Loucy (cell line): ENCODE measurements at regions not wholly inside any gene's neighbourhood (a gene's known extent, or its start where the extent isn't known, plus 50 kb on each side); places are given as distances from the start of the nearest gene placed in this dataset.
"Not testable (repeated sequence)": the region's sequence is repeated elsewhere in the genome, so short reads cannot be mapped to it uniquely, and the experiment has no call there.

Experiments
- H2AFZ ChIP-seq: fragments of 200-600 bp; sonication (generic); 2 replicates; pipeline ENCODE4 v1.6.0; 2016; ENCODE audit warnings: antibody characterized with exemption, mild to moderate bottlenecking, low read length, moderate library complexity
- H3F3A ChIP-seq: fragments of 200-600 bp; 2 replicates; pipeline ENCODE4 v1.6.0; 2016; ENCODE audit warnings: antibody characterized with exemption, low read depth, mild to moderate bottlenecking
- H3K27me3 ChIP-seq: fragments of 200-600 bp; sonication (generic); 2 replicates; pipeline ENCODE4 v1.6.1; 2014; ENCODE audit warnings: low read length, mild to moderate bottlenecking; ENCODE audit not compliant: insufficient read depth, poor library complexity, severe bottlenecking
- H3K36me3 ChIP-seq: fragments of 200-600 bp; sonication (generic); 2 replicates; pipeline ENCODE4 v1.6.1; 2016; ENCODE audit warnings: low read length; ENCODE audit not compliant: insufficient read depth
- H3K4me1 ChIP-seq: fragments of 200-600 bp; sonication (generic); 2 replicates; pipeline ENCODE4 v1.5.1; 2014; ENCODE audit warnings: low read length, mild to moderate bottlenecking; ENCODE audit not compliant: insufficient read depth, poor library complexity, severe bottlenecking
- H3K4me2 ChIP-seq: fragments of 200-600 bp; sonication (generic); 2 replicates; pipeline ENCODE4 v1.6.0; 2014; ENCODE audit warnings: antibody characterized with exemption, low read length, low read depth, mild to moderate bottlenecking; ENCODE audit not compliant: poor library complexity, severe bottlenecking
- H3K4me3 ChIP-seq: fragments of 200-600 bp; sonication (generic); 2 replicates; pipeline ENCODE4 v1.5.1; 2014; ENCODE audit warnings: low read length, mild to moderate bottlenecking, mixed read lengths; ENCODE audit not compliant: poor library complexity, severe bottlenecking
- H3K79me2 ChIP-seq: fragments of 200-600 bp; sonication (generic); 2 replicates; pipeline ENCODE4 v1.6.1; 2014; ENCODE audit warnings: low read length; ENCODE audit not compliant: insufficient read depth
- H3K9ac ChIP-seq: fragments of 200-600 bp; sonication (generic); 2 replicates; pipeline ENCODE4 v1.6.0; 2014; ENCODE audit warnings: mild to moderate bottlenecking, low read depth, low read length, moderate library complexity; ENCODE audit not compliant: poor library complexity, severe bottlenecking
- H3K9me2 ChIP-seq: fragments of 200-600 bp; sonication (generic); replicated peaks from 2 replicates; pipeline ENCODE4 v1.6.1; 2016; ENCODE audit warnings: low read depth, low read length, mixed read lengths
- H3K9me3 ChIP-seq: fragments of 200-600 bp; sonication (generic); 2 replicates; pipeline ENCODE4 v1.6.1; 2014; ENCODE audit warnings: mild to moderate bottlenecking, antibody characterized with exemption, low read length, low read depth; ENCODE audit not compliant: insufficient read depth
- H4K20me1 ChIP-seq: fragments of 200-600 bp; sonication (generic); 2 replicates; pipeline ENCODE4 v1.6.0; 2014; ENCODE audit warnings: antibody characterized with exemption, low read length, mild to moderate bottlenecking; ENCODE audit not compliant: insufficient read depth, poor library complexity, severe bottlenecking
- CTCF ChIP-seq: fragments of 200-600 bp; sonication (generic); conservative IDR thresholded peaks from 2 replicates; pipeline ENCODE4 v1.5.1; 2014; ENCODE audit warnings: mild to moderate bottlenecking, antibody characterized with exemption, low read length
- EZH2phosphoT487 ChIP-seq: fragments of 200-600 bp; IDR thresholded peaks from 2 replicates; pipeline ENCODE4 v1.6.1; 2018; ENCODE audit warnings: antibody characterized with exemption, mild to moderate bottlenecking, moderate library complexity, borderline replicate concordance

- Histone ChIP-seq H3F3A (no peaks in the 10 kb centered on the region), H3K4me1 (no peaks in the 10 kb centered on the region), H3K9ac (no peak overlapping the region), H3K79me2 (no peaks in the 10 kb centered on the region), H3K27me3 (no peaks in the 10 kb centered on the region), H3K4me2 (no peak overlapping the region), H3K9me3 (no peaks in the 10 kb centered on the region), H2AFZ (no peak overlapping the region), H3K9me2 (no peaks in the 10 kb centered on the region), H3K36me3 (no peaks in the 10 kb centered on the region), H3K4me3 (no peak overlapping the region), H4K20me1 (no peaks in the 10 kb centered on the region)
- TF ChIP-seq EZH2phosphoT487 = no peak
- TF ChIP-seq CTCF = no peak
Observed at GRCh38 chr15:62515696-62516395, 350.8 kb upstream of the C2CD4B start.

- no peaks in the 10 kb centered on the region for H3K9me3 ChIP-seq
- no peaks in the 10 kb centered on the region for H3K36me3 ChIP-seq
- H3K9ac ChIP-seq = no peak overlapping the region
- H3K4me1 ChIP-seq = no peaks in the 10 kb centered on the region
- no peaks in the 10 kb centered on the region for H3F3A ChIP-seq
- no peak overlapping the region for H2AFZ ChIP-seq
- H3K27me3 ChIP-seq = no peaks in the 10 kb centered on the region
- no peaks in the 10 kb centered on the region for H3K9me2 ChIP-seq
- no peaks in the 10 kb centered on the region for H4K20me1 ChIP-seq
- TF ChIP-seq EZH2phosphoT487 = no peak
- TF ChIP-seq CTCF = no peak
- H3K4me3 ChIP-seq = no peak overlapping the region
- no peak overlapping the region for H3K4me2 ChIP-seq
- no peaks in the 10 kb centered on the region for H3K79me2 ChIP-seq
Observed at GRCh38 chr15:62517541-62517940, 352.5 kb upstream of the C2CD4B start.

DNA sequence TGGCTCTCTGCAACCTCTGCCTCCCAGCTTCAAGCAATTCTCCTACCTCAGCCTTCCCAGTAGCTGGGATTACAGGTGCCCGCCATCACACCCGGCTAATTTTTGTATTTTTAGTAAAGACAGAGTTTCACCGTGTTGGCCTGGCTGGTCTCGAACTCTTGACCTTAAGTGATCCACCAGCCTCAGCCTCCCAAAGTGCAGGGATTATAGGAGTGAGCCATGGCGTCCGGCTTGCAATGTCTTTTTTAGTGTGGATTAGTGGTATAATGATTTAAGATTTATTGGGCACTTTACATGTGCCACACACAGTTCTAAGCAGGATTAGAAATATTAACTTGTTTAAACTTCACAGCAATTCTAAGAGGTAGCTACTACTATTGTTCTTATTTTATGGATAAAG, 353.6 kb upstream of the C2CD4B start:
- H3K27me3 ChIP-seq, H3K4me2 ChIP-seq, H3K9me3 ChIP-seq, H3K9me2 ChIP-seq, H3K79me2 ChIP-seq, H3K4me1 ChIP-seq, H3F3A ChIP-seq, H3K36me3 ChIP-seq, H4K20me1 ChIP-seq, H3K9ac ChIP-seq, H2AFZ ChIP-seq, H3K4me3 ChIP-seq: not testable (repeated sequence)

- no peak overlapping the region for H2AFZ ChIP-seq
- no peak overlapping the region for H3K9ac ChIP-seq
- no peak overlapping the region for H3K4me2 ChIP-seq
- no peaks in the 10 kb centered on the region for H3K4me1 ChIP-seq
- TF ChIP-seq CTCF (no peak), EZH2phosphoT487 (no peak)
- H3K9me3 ChIP-seq = no peaks in the 10 kb centered on the region
- no peaks in the 10 kb centered on the region for H3K9me2 ChIP-seq
- no peaks in the 10 kb centered on the region for H3K36me3 ChIP-seq
- no peaks in the 10 kb centered on the region for H4K20me1 ChIP-seq
- H3F3A ChIP-seq = no peaks in the 10 kb centered on the region
- H3K27me3 ChIP-seq = no peaks in the 10 kb centered on the region
- H3K4me3 ChIP-seq = no peak overlapping the region
- no peaks in the 10 kb centered on the region for H3K79me2 ChIP-seq
Observed at GRCh38 chr15:62519900-62520299, 354.8 kb upstream of the C2CD4B start.
